ENCODE measurements at regions not wholly inside any gene's neighbourhood (a gene's known extent, or its start where the extent isn't known, plus 50 kb on each side); places are given as distances from the start of the nearest gene placed in this dataset.

- no peak for TF ChIP-seq CTCF (IDR thresholded peaks at IDR 0.05; ENCODE audit: control extremely low read depth in 1 of 3, insufficient read depth in 1 of 3, low read depth in 1 of 3, low read length in 3 of 3)
- TF ChIP-seq SAP30 (IDR thresholded peaks at IDR 0.05; ENCODE audit: insufficient read depth, insufficient replicate concordance, low read length) = no peak
- TF ChIP-seq SP2 (IDR thresholded peaks at IDR 0.05; ENCODE audit: low read length) = no peak
- TF ChIP-seq ASH2L (IDR thresholded peaks at IDR 0.05; ENCODE audit: low read length) = no peak
- TF ChIP-seq CBX5 (IDR thresholded peaks at IDR 0.05; ENCODE audit: low read depth, low read length) = no peak
- no peak for TF ChIP-seq JUN (IDR thresholded peaks at IDR 0.05; ENCODE audit: low read depth, low read length)
- TF ChIP-seq SIN3A (conservative IDR thresholded peaks at IDR 0.05 in 1 of 2, IDR thresholded peaks at IDR 0.05 in 1 of 2; ENCODE audit: low read depth in 1 of 2, low read length in 2 of 2) = no peak
Observed at GRCh38 chr20:39890697-39891096, 798.3 kb downstream of the MAFB start (continued).
